ENCODE measurements at regions not wholly inside any gene's neighbourhood (a gene's known extent, or its start where the extent isn't known, plus 50 kb on each side); places are given as distances from the start of the nearest gene placed in this dataset.

DNA sequence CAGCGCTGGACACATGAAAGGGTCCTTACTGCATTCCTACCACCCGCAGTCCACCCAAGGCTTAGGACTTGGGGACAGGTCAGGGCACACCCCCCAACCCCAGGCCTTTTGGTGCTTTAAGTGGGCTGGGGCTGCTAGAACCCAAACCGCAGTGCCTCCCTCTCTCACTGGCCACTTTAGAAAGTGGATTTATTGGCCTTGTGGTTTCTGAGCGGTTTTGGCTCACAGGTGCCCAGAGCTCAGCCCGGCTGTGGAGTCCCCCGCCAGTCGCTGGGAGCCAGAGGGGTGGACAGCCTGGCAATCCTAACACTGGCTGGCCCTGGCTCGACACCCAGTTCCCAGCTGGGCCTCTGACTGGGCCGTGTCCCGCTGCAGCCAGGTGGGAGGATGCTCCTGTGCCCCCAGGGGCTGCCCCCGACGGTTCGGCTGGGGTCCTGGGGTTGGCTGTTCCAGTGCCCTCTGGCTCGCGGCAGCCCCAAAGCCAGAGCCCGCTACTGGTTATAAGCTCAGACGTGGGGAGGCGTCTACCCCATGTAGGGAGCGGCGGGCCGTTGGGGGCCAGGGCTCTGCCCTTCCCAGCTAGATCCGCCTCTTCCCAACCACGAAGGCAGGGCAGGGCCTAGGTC, 65.2 kb upstream of the RNU6ATAC start:
- TF ChIP-seq RAD21 (IDR thresholded peaks at IDR 0.05): no peak
- TF ChIP-seq, protein P1, sequence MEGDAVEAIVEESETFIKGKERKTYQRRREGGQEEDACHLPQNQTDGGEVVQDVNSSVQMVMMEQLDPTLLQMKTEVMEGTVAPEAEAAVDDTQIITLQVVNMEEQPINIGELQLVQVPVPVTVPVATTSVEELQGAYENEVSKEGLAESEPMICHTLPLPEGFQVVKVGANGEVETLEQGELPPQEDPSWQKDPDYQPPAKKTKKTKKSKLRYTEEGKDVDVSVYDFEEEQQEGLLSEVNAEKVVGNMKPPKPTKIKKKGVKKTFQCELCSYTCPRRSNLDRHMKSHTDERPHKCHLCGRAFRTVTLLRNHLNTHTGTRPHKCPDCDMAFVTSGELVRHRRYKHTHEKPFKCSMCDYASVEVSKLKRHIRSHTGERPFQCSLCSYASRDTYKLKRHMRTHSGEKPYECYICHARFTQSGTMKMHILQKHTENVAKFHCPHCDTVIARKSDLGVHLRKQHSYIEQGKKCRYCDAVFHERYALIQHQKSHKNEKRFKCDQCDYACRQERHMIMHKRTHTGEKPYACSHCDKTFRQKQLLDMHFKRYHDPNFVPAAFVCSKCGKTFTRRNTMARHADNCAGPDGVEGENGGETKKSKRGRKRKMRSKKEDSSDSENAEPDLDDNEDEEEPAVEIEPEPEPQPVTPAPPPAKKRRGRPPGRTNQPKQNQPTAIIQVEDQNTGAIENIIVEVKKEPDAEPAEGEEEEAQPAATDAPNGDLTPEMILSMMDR (IDR thresholded peaks at IDR 0.05; ENCODE audit: low read depth, low read length, missing input control): no peak
- no peak for TF ChIP-seq EGR1 (IDR thresholded peaks at IDR 0.05; ENCODE audit: low read depth in 2 of 2)
- no peak for TF ChIP-seq FOXA1 (IDR thresholded peaks at IDR 0.05)
- no peak for TF ChIP-seq SP1 (IDR thresholded peaks at IDR 0.05)
- TF ChIP-seq RXRA (IDR thresholded peaks at IDR 0.05): no peak
- no peak for TF ChIP-seq GABPA (IDR thresholded peaks at IDR 0.05 in 1 of 2, conservative IDR thresholded peaks at IDR 0.05 in 1 of 2)
- no peak for TF ChIP-seq TAF1 (conservative IDR thresholded peaks at IDR 0.05)
- TF ChIP-seq YY1 (IDR thresholded peaks at IDR 0.05): no peak
- TF ChIP-seq, protein P2, sequence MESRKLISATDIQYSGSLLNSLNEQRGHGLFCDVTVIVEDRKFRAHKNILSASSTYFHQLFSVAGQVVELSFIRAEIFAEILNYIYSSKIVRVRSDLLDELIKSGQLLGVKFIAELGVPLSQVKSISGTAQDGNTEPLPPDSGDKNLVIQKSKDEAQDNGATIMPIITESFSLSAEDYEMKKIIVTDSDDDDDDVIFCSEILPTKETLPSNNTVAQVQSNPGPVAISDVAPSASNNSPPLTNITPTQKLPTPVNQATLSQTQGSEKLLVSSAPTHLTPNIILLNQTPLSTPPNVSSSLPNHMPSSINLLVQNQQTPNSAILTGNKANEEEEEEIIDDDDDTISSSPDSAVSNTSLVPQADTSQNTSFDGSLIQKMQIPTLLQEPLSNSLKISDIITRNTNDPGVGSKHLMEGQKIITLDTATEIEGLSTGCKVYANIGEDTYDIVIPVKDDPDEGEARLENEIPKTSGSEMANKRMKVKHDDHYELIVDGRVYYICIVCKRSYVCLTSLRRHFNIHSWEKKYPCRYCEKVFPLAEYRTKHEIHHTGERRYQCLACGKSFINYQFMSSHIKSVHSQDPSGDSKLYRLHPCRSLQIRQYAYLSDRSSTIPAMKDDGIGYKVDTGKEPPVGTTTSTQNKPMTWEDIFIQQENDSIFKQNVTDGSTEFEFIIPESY (IDR thresholded peaks at IDR 0.05): no peak
- TF ChIP-seq, protein P3, sequence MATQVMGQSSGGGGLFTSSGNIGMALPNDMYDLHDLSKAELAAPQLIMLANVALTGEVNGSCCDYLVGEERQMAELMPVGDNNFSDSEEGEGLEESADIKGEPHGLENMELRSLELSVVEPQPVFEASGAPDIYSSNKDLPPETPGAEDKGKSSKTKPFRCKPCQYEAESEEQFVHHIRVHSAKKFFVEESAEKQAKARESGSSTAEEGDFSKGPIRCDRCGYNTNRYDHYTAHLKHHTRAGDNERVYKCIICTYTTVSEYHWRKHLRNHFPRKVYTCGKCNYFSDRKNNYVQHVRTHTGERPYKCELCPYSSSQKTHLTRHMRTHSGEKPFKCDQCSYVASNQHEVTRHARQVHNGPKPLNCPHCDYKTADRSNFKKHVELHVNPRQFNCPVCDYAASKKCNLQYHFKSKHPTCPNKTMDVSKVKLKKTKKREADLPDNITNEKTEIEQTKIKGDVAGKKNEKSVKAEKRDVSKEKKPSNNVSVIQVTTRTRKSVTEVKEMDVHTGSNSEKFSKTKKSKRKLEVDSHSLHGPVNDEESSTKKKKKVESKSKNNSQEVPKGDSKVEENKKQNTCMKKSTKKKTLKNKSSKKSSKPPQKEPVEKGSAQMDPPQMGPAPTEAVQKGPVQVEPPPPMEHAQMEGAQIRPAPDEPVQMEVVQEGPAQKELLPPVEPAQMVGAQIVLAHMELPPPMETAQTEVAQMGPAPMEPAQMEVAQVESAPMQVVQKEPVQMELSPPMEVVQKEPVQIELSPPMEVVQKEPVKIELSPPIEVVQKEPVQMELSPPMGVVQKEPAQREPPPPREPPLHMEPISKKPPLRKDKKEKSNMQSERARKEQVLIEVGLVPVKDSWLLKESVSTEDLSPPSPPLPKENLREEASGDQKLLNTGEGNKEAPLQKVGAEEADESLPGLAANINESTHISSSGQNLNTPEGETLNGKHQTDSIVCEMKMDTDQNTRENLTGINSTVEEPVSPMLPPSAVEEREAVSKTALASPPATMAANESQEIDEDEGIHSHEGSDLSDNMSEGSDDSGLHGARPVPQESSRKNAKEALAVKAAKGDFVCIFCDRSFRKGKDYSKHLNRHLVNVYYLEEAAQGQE (IDR thresholded peaks at IDR 0.05): no peak
- TF ChIP-seq, protein P4, sequence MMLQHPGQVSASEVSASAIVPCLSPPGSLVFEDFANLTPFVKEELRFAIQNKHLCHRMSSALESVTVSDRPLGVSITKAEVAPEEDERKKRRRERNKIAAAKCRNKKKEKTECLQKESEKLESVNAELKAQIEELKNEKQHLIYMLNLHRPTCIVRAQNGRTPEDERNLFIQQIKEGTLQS (IDR thresholded peaks at IDR 0.05): no peak
- TF ChIP-seq NR2F2 (IDR thresholded peaks at IDR 0.05): no peak
- TF ChIP-seq, protein P5, sequence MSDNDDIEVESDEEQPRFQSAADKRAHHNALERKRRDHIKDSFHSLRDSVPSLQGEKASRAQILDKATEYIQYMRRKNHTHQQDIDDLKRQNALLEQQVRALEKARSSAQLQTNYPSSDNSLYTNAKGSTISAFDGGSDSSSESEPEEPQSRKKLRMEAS (IDR thresholded peaks at IDR 0.05): no peak
